ENCODE measurements at regions not wholly inside any gene's neighbourhood (a gene's known extent, or its start where the extent isn't known, plus 50 kb on each side); places are given as distances from the start of the nearest gene placed in this dataset.
"Not testable (repeated sequence)": the region's sequence is repeated elsewhere in the genome, so short reads cannot be mapped to it uniquely, and the experiment has no call there.

- TF ChIP-seq CTCF (IDR thresholded peaks at IDR 0.05) (no peak), EP300 (IDR thresholded peaks at IDR 0.05) (no peak), POLR2A (IDR thresholded peaks at IDR 0.05) (no peak), POLR2AphosphoS5 (IDR thresholded peaks at IDR 0.05) (no peak)
- 90 to 100% methylated on average over 2 to 14 of the region's 14 CpGs for WGBS, 2 donors (ENCODE audit: low coverage in 1 of 2)
- Histone ChIP-seq H3K36me3 (no peaks in the 10 kb centered on the region), H3K4me1 (no peaks in the 10 kb centered on the region), H3K4me3 (no peak overlapping the region), H3K27ac (no peak overlapping the region), H3K9me3 (peaks cover 0 to 37% (median 0%) of the 10 kb centered on the region in 3 donors), H3K27me3 (no peaks in the 10 kb centered on the region)
- no peak for ATAC-seq
Observed at GRCh38 chr2:144747571-144747970, 227.7 kb upstream of the ZEB2 start.

GRCh38 chr2:144745424-144745823, 225.5 kb upstream of the ZEB2 start:
- Histone ChIP-seq H3K9me3 (peaks cover 0 to 37% (median 0%) of the 10 kb centered on the region in 3 donors), H3K4me1 (no peaks in the 10 kb centered on the region), H3K27ac (no peak overlapping the region), H3K27me3 (no peaks in the 10 kb centered on the region), H3K4me3 (no peak overlapping the region), H3K36me3 (no peaks in the 10 kb centered on the region)
- TF ChIP-seq CTCF (IDR thresholded peaks at IDR 0.05) (no peak), POLR2AphosphoS5 (IDR thresholded peaks at IDR 0.05) (no peak), EP300 (IDR thresholded peaks at IDR 0.05) (no peak), POLR2A (IDR thresholded peaks at IDR 0.05) (no peak)
- WGBS, 2 donors (ENCODE audit: low coverage in 1 of 2) = 77% methylated on average over 3 of the region's 6 CpGs; no CpG with 5 or more reads in 1 of the 2 donors
- ATAC-seq = no peak

- Histone ChIP-seq H3K36me3 (no peaks in the 10 kb centered on the region), H3K27me3 (no peaks in the 10 kb centered on the region), H3K9me3 (no peaks in the 10 kb centered on the region), H3K27ac (no peak overlapping the region), H3K4me1 (no peaks in the 10 kb centered on the region), H3K4me3 (no peak overlapping the region)
- no peak for ATAC-seq
- TF ChIP-seq POLR2A (IDR thresholded peaks at IDR 0.05) = no peak
- TF ChIP-seq CTCF (IDR thresholded peaks at IDR 0.05) = no peak
- no peak for TF ChIP-seq EP300 (IDR thresholded peaks at IDR 0.05)
Observed at GRCh38 chr2:144738749-144739148, 218.8 kb upstream of the ZEB2 start.

- Histone ChIP-seq H3K4me3 (no peak overlapping the region), H3K4me1 (no peaks in the 10 kb centered on the region), H3K9me3 (no peaks in the 10 kb centered on the region), H3K36me3 (no peaks in the 10 kb centered on the region), H3K27me3 (no peaks in the 10 kb centered on the region), H3K27ac (no peak overlapping the region)
- WGBS, 2 donors (ENCODE audit: low coverage in 1 of 2) = 7 to 30% methylated on average over 2 of the region's 2 CpGs
- ATAC-seq = no peak
- TF ChIP-seq POLR2AphosphoS5 (IDR thresholded peaks at IDR 0.05) (no peak), POLR2A (IDR thresholded peaks at IDR 0.05) (no peak), CTCF (IDR thresholded peaks at IDR 0.05) (no peak), EP300 (IDR thresholded peaks at IDR 0.05) (no peak)
Observed at GRCh38 chr2:144730711-144731110, 210.8 kb upstream of the ZEB2 start.

- H3K27ac ChIP-seq, H3K9me3 ChIP-seq, H3K27me3 ChIP-seq, H3K4me1 ChIP-seq, H3K36me3 ChIP-seq, ATAC-seq, H3K4me3 ChIP-seq: not testable (repeated sequence)
- 71 to 81% methylated on average over 2 of the region's 2 CpGs for WGBS, 2 donors (ENCODE audit: low coverage in 1 of 2)
Observed at GRCh38 chr2:144724460-144724859, 204.5 kb upstream of the ZEB2 start.

GRCh38 chr2:144718376-144718775, 198.5 kb upstream of the ZEB2 start:
- no peak for ATAC-seq
- no peak for TF ChIP-seq EP300 (IDR thresholded peaks at IDR 0.05)
- TF ChIP-seq CTCF (IDR thresholded peaks at IDR 0.05) = no peak
- TF ChIP-seq POLR2A (IDR thresholded peaks at IDR 0.05) = no peak
- TF ChIP-seq POLR2AphosphoS5 (IDR thresholded peaks at IDR 0.05) = no peak
- H3K4me1 ChIP-seq = peaks cover 0 to 9% (median 0%) of the 10 kb centered on the region in 3 donors
- no peaks in the 10 kb centered on the region for H3K36me3 ChIP-seq
- H3K4me3 ChIP-seq = no peak overlapping the region
- H3K27me3 ChIP-seq = no peaks in the 10 kb centered on the region
- peaks cover 0 to 16% (median 0%) of the 10 kb centered on the region in 3 donors for H3K9me3 ChIP-seq
- no peak overlapping the region for H3K27ac ChIP-seq
